CD4-positive, alpha-beta T cell (primary cell): ENCODE measurements at regions not wholly inside any gene's neighbourhood (a gene's known extent, or its start where the extent isn't known, plus 50 kb on each side); places are given as distances from the start of the nearest gene placed in this dataset.

Source experiments
- ATAC-seq: fragments of 200-7000 bp; cut with Tn5 transposase; one replicate; pipeline ENCODE4 v1.10.0; 2022; ENCODE audit warnings: mild to moderate bottlenecking; ENCODE audit not compliant: poor library complexity
- CTCF ChIA-PET: fragments of 350-600 bp; sonication (Branson Sonifier 250); formaldehyde crosslinking; loops from one replicate; lab custom pipeline; 2021; ENCODE audit warnings: antibody characterized with exemption, inconsistent platforms; lab: Charles Lee
- POLR2A ChIA-PET: fragments of 350-600 bp; sonication (Branson Sonifier 250); formaldehyde crosslinking; loops from one replicate; lab custom pipeline; 2021; ENCODE audit warnings: antibody characterized with exemption, inconsistent platforms; lab: Charles Lee
- DNase-seq, 14 experiments: peaks; one replicate each; pipeline ENCODE4 v3.0.0-alpha.2; 2013 to 2020; ENCODE audit warnings: mixed read lengths in 2 of 14
- H3K27ac ChIP-seq, 2 donors: one replicate each; pipeline versions ENCODE4 v1.5.1 to v1.7.0; 2013; ENCODE audit warnings: low read length in 2 of 2, low read depth in 1 of 2, mild to moderate bottlenecking in 1 of 2
- H3K27me3 ChIP-seq, 2 experiments: 1 replicate in 1 of 2; 2 replicates in 1 of 2; pipeline versions ENCODE4 v1.6.1 to v1.7.0; 2013; ENCODE audit warnings: low read length in 2 of 2, control low read depth in 1 of 2, mild to moderate bottlenecking in 1 of 2, moderate library complexity in 1 of 2; ENCODE audit not compliant: insufficient read depth in 2 of 2, control insufficient read depth in 1 of 2
- H3K36me3 ChIP-seq: one replicate; pipeline ENCODE4 v1.6.1; 2013; ENCODE audit warnings: low read length, control low read depth; ENCODE audit not compliant: insufficient read depth
- H3K4me1 ChIP-seq: one replicate; pipeline ENCODE4 v1.6.1; 2013; ENCODE audit warnings: low read length, control low read depth; ENCODE audit not compliant: insufficient read depth
- H3K4me3 ChIP-seq: one replicate; pipeline ENCODE4 v1.5.1; 2013; ENCODE audit warnings: mild to moderate bottlenecking, low read length, moderate library complexity
- H3K9me3 ChIP-seq, 2 experiments: 1 replicate in 1 of 2; 2 replicates in 1 of 2; pipeline versions ENCODE4 v1.6.1 to v1.7.0; 2013; ENCODE audit warnings: low read length in 2 of 2, mild to moderate bottlenecking in 2 of 2, control low read depth in 1 of 2, moderate library complexity in 1 of 2; ENCODE audit not compliant: control insufficient read depth in 1 of 2, insufficient read depth in 1 of 2
- H3K27ac Mint-ChIP-seq: one replicate; pipeline ENCODE4 v1.8.0; 2020; ENCODE audit warnings: mixed read lengths
- H3K27me3 Mint-ChIP-seq: one replicate; pipeline ENCODE4 v1.8.0; 2021; ENCODE audit warnings: mixed read lengths
- H3K36me3 Mint-ChIP-seq: one replicate; pipeline ENCODE4 v1.8.0; 2021; ENCODE audit warnings: low read depth, mixed read lengths
- H3K4me1 Mint-ChIP-seq: one replicate; pipeline ENCODE4 v1.8.0; 2021; ENCODE audit warnings: low read depth, mixed read lengths
- H3K4me3 Mint-ChIP-seq: one replicate; pipeline ENCODE4 v1.8.0; 2020; ENCODE audit warnings: mild to moderate bottlenecking, mixed read lengths
- H3K9me3 Mint-ChIP-seq: one replicate; pipeline ENCODE4 v1.8.0; 2020; ENCODE audit warnings: mixed read lengths
- intact Hi-C, 2 experiments: fragments of 100-400 bp; cut with DNase I in 1 of 2; cut with micrococcal nuclease in 1 of 2; formaldehyde crosslinking; loops; one replicate each; pipeline versions ENCODE4 v1.15.1 to v1.9.0; 2023 to 2025; cut with DNase I, micrococcal nuclease
- TF ChIP-seq, protein P1 (sequence below): fragments of 200-600 bp; IDR thresholded peaks from one replicate; pipeline ENCODE4 v1.8.0; 2022; ENCODE audit warnings: antibody characterized with exemption, mild to moderate bottlenecking

DNA sequence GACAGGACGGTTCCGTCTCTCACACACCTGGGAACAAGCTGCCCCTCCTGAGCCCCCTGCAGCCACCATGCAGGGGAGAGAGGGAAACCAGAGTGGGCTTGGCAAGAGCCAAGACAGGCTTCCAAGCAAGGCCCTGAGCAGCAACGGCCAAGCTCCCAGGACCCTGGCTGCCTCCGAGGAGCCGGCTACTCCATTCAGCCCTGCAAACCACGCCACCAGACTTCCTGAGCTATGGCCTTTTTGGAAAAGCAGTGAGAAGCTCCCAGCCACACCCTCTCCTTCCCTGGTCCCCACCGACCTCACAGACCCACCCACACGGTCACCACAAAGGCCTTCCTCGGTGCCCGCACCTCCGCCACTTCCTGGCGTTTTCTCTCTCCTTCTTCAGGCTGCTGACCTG lies 479.0 kb downstream of the BRD1 start:
- POLR2A ChIA-PET: no interaction called here
- CTCF ChIA-PET: no interaction called here
- Histone ChIP-seq H3K36me3 (no peaks in the 10 kb centered on the region), H3K27me3 (peaks cover 0 to 7% of the 10 kb centered on the region in 2 experiments), H3K9me3 (peaks cover 0 to 4% of the 10 kb centered on the region in 2 experiments), H3K4me3 (no peak overlapping the region), H3K27ac (no peak overlapping the region), H3K4me1 (no peaks in the 10 kb centered on the region)
- intact Hi-C loops: no loop called here
- TF ChIP-seq, protein P1, sequence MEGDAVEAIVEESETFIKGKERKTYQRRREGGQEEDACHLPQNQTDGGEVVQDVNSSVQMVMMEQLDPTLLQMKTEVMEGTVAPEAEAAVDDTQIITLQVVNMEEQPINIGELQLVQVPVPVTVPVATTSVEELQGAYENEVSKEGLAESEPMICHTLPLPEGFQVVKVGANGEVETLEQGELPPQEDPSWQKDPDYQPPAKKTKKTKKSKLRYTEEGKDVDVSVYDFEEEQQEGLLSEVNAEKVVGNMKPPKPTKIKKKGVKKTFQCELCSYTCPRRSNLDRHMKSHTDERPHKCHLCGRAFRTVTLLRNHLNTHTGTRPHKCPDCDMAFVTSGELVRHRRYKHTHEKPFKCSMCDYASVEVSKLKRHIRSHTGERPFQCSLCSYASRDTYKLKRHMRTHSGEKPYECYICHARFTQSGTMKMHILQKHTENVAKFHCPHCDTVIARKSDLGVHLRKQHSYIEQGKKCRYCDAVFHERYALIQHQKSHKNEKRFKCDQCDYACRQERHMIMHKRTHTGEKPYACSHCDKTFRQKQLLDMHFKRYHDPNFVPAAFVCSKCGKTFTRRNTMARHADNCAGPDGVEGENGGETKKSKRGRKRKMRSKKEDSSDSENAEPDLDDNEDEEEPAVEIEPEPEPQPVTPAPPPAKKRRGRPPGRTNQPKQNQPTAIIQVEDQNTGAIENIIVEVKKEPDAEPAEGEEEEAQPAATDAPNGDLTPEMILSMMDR: no peak
- Mint-ChIP-seq H3K9me3 (no peaks in the 10 kb centered on the region), H3K36me3 (no peaks in the 10 kb centered on the region), H3K4me3 (no peak overlapping the region), H3K27ac (no peak overlapping the region), H3K4me1 (no peaks in the 10 kb centered on the region), H3K27me3 (peaks cover 39% of the 10 kb centered on the region)
- no peak for DNase-seq
- ATAC-seq: no peak

DNA sequence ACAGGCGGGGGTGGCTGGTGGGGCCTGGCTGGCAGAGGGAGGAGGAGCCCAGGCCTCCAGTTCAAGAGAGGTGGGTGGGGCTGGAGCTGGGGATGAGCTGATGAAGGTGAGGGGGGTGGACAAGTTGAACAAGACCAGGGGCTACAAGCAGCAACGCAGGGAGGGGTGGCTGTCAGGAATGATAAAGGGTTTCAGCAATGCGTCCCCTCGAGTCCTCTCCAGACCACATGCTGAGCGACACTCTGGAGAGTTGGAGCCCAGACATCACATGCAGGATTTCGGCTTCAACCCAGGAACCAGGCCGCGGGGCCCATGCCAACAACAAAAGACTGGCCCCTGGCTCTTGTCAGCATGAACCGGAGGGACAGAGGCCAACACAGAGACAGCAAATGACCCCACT lies 480.3 kb downstream of the BRD1 start:
- H3K27me3 Mint-ChIP-seq: peaks cover 30% of the 10 kb centered on the region

DNA sequence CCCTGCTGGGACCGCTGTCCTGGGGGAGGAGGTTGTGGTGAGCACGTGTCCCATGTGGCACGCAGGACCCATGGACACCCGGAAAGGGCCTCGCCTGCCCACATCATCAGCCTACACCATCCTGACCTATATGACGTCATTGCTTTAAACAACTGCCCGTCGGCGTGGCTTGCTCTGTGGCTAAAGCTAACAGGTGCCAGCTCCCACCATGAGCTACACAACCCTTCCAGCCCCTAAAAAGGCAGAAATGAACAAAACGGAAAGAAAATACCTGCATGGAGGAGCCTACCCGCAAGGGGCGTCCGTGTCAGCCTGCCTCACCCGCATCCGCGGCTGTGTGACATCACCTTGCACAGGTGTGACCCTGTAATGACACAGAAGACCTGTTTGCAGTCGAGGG lies 481.8 kb downstream of the BRD1 start:
- ChIA-PET POLR2A (no interaction called here), CTCF (no interaction called here)
- ATAC-seq: no peak
- H3K4me1 ChIP-seq: no peaks in the 10 kb centered on the region
- Mint-ChIP-seq H3K27me3 (peaks cover 32% of the 10 kb centered on the region), H3K9me3 (no peaks in the 10 kb centered on the region), H3K4me1 (no peaks in the 10 kb centered on the region), H3K27ac (no peak overlapping the region), H3K4me3 (no peak overlapping the region), H3K36me3 (no peaks in the 10 kb centered on the region)
- H3K4me3 ChIP-seq: no peak overlapping the region
- intact Hi-C loops: no loop called here
- peaks cover 0 to 4% of the 10 kb centered on the region in 2 experiments for H3K27me3 ChIP-seq
- H3K27ac ChIP-seq: no peak overlapping the region
- H3K36me3 ChIP-seq: no peaks in the 10 kb centered on the region
- peaks cover 0 to 4% of the 10 kb centered on the region in 2 experiments for H3K9me3 ChIP-seq
- TF ChIP-seq, protein P1: no peak
- no peak for DNase-seq

More for the DNA sequence above, 480.3 kb downstream of the BRD1 start:
- Mint-ChIP-seq H3K4me3 (no peak overlapping the region), H3K4me1 (no peaks in the 10 kb centered on the region), H3K9me3 (no peaks in the 10 kb centered on the region), H3K36me3 (no peaks in the 10 kb centered on the region), H3K27ac (no peak overlapping the region)
- Histone ChIP-seq H3K36me3 (no peaks in the 10 kb centered on the region), H3K4me3 (no peak overlapping the region), H3K27me3 (peaks cover 0 to 6% of the 10 kb centered on the region in 2 experiments), H3K4me1 (no peaks in the 10 kb centered on the region), H3K9me3 (peaks cover 0 to 4% of the 10 kb centered on the region in 2 experiments), H3K27ac (no peak overlapping the region)
- CTCF ChIA-PET: no interaction called here
- ATAC-seq (no peak), DNase-seq (no peak)
- POLR2A ChIA-PET: no interaction called here
- TF ChIP-seq, protein P1: no peak
- intact Hi-C loops: no loop called here
